Peyer's patch (tissue), 4 donors: ENCODE measurements at regions not wholly inside any gene's neighbourhood (a gene's known extent, or its start where the extent isn't known, plus 50 kb on each side); places are given as distances from the start of the nearest gene placed in this dataset.
"Not testable (repeated sequence)": the region's sequence is repeated elsewhere in the genome, so short reads cannot be mapped to it uniquely, and the experiment has no call there.

ENCODE experiments used
- CTCF ChIP-seq, 6 experiments: fragments of 450-650 bp in 4 of 6; fragments of 200-600 bp in 2 of 6; sonication (generic) in 1 of 6; IDR thresholded peaks; one replicate each; pipeline ENCODE4 v1.5.1; 2017 to 2019; ENCODE audit warnings: antibody characterized with exemption in 6 of 6, mild to moderate bottlenecking in 3 of 6, moderate library complexity in 1 of 6
- POLR2A ChIP-seq, 2 donors: fragments of 450-650 bp; IDR thresholded peaks; one replicate each; pipeline ENCODE4 v1.5.1; 2017; ENCODE audit warnings: antibody characterized with exemption in 2 of 2, mild to moderate bottlenecking in 2 of 2, moderate library complexity in 2 of 2

GRCh38 chr1:96224229-96224628 lies 497.4 kb upstream of the PTBP2 start:
- not testable (repeated sequence) for TF ChIP-seq CTCF, POLR2A (IDR thresholded peaks at IDR 0.05)
